ENCODE measurements at regions not wholly inside any gene's neighbourhood (a gene's known extent, or its start where the extent isn't known, plus 50 kb on each side); places are given as distances from the start of the nearest gene placed in this dataset.

- no peak for TF ChIP-seq CTCF (IDR thresholded peaks at IDR 0.05; ENCODE audit: insufficient read depth, low read length)
- TF ChIP-seq POLR2AphosphoS5 (IDR thresholded peaks at IDR 0.05; ENCODE audit: low read depth) = no peak
- no peak for TF ChIP-seq GABPA (IDR thresholded peaks at IDR 0.05; ENCODE audit: low read depth)
- no peak for TF ChIP-seq SPI1 (IDR thresholded peaks at IDR 0.05; ENCODE audit: borderline replicate concordance, low read depth)
Observed at GRCh38 chr11:13098063-13098462, 88.9 kb downstream of the RASSF10 start.

Measured in HL-60 (cell line).